PFSK-1 (cell line): ENCODE measurements at regions not wholly inside any gene's neighbourhood (a gene's known extent, or its start where the extent isn't known, plus 50 kb on each side); places are given as distances from the start of the nearest gene placed in this dataset.

Source experiments
- FOXP2 ChIP-seq: optimal IDR thresholded peaks from 2 replicates; pipeline ENCODE3; 2011; ENCODE audit warnings: borderline replicate concordance, control low read depth, inconsistent platforms; ENCODE audit not compliant: insufficient read depth; ENCODE audit errors: extremely low read length, extremely low read depth
- POLR2AphosphoS5 ChIP-seq: IDR thresholded peaks from 2 replicates; pipeline ENCODE4 v1.6.1; 2012; ENCODE audit warnings: low read depth, mild to moderate bottlenecking, control low read depth, low read length, moderate library complexity
- SIN3A ChIP-seq: IDR thresholded peaks from 2 replicates; pipeline ENCODE4 v1.6.1; 2012; ENCODE audit warnings: mild to moderate bottlenecking, low read length, moderate library complexity, borderline replicate concordance; ENCODE audit not compliant: insufficient read depth
- TAF1 ChIP-seq: IDR thresholded peaks from 2 replicates; pipeline ENCODE4 v1.6.1; 2012; ENCODE audit warnings: low read length, control low read depth, borderline replicate concordance; ENCODE audit not compliant: insufficient read depth
- TF ChIP-seq, protein P1 (sequence below), 2 experiments: IDR thresholded peaks; 2 replicates each; pipeline versions ENCODE4 v1.6.1 to v1.8.0; 2011 to 2012; ENCODE audit warnings: low read depth in 2 of 2, low read length in 2 of 2, control low read depth in 1 of 2, inconsistent platforms in 1 of 2, mild to moderate bottlenecking in 1 of 2, moderate library complexity in 1 of 2; ENCODE audit not compliant: insufficient read depth in 1 of 2

DNA sequence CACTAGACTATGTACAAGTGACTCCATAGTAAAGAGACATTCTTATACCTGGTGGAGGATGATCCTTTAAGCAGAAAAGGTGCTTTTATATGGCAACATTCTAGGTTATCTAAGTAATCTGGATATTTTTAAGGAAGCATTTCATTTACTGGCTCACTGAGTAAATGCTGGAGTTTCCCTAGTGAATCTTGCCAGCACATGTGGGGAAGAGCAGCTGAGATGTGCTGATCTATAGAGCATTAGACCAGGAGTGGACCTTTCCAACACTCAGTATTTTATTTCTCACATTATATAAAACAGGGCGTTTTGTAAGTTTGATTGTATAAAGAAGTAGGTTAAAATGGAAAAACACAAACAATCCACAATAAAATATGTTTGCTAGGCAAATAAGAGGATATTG is 478.5 kb downstream of the ATP23 start:
- TF ChIP-seq, protein P1, sequence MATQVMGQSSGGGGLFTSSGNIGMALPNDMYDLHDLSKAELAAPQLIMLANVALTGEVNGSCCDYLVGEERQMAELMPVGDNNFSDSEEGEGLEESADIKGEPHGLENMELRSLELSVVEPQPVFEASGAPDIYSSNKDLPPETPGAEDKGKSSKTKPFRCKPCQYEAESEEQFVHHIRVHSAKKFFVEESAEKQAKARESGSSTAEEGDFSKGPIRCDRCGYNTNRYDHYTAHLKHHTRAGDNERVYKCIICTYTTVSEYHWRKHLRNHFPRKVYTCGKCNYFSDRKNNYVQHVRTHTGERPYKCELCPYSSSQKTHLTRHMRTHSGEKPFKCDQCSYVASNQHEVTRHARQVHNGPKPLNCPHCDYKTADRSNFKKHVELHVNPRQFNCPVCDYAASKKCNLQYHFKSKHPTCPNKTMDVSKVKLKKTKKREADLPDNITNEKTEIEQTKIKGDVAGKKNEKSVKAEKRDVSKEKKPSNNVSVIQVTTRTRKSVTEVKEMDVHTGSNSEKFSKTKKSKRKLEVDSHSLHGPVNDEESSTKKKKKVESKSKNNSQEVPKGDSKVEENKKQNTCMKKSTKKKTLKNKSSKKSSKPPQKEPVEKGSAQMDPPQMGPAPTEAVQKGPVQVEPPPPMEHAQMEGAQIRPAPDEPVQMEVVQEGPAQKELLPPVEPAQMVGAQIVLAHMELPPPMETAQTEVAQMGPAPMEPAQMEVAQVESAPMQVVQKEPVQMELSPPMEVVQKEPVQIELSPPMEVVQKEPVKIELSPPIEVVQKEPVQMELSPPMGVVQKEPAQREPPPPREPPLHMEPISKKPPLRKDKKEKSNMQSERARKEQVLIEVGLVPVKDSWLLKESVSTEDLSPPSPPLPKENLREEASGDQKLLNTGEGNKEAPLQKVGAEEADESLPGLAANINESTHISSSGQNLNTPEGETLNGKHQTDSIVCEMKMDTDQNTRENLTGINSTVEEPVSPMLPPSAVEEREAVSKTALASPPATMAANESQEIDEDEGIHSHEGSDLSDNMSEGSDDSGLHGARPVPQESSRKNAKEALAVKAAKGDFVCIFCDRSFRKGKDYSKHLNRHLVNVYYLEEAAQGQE (IDR thresholded peaks at IDR 0.05; ENCODE audit: insufficient read depth in 1 of 2, low read depth in 2 of 2, low read length in 2 of 2), result no peak
- no peak for TF ChIP-seq TAF1
- no peak for TF ChIP-seq POLR2AphosphoS5
- TF ChIP-seq SIN3A, result no peak
- TF ChIP-seq FOXP2, result no peak

DNA sequence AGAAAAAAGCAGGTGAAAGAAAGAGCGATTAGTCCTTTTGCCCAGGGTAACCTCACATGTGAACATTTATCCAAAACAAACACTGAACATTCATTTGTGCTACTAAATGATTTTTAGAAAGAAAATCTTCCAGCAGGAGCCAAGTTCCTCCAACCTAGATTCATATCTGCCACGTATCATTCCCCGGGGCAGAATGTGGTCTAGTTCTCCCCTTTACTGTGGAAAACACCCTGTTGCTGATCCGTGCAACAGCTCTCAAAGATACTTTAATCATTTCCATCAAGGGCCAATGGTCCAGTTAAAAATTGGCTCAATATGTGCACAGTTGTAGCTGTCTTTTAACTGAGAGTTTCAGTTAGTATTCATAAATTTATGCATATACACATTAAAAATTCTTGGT is 479.1 kb downstream of the ATP23 start:
- TF ChIP-seq POLR2AphosphoS5, result no peak
- TF ChIP-seq TAF1, result no peak
- no peak for TF ChIP-seq SIN3A
- TF ChIP-seq FOXP2, result no peak
- TF ChIP-seq, protein P1 (IDR thresholded peaks at IDR 0.05; ENCODE audit: insufficient read depth in 1 of 2, low read depth in 2 of 2, low read length in 2 of 2), result no peak

DNA sequence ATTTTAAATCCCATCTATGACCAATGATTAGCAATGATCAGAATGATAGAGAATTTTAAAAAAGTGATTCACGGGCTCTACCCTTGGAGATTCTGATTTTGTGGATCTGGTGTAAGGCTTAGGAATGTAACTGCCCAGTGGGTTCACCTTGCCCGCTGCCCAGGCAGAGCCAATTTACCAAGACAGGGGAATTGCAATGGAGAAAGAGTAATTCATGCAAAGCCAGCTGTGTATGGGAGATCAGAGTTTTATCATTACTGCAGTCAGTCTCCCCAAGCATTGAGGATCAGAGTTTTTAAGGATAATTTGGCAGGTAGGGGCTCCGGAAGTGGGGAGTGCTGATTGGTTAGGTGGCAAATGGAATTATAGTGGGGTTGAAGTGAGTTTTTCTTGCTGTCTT is 480.6 kb downstream of the ATP23 start:
- no peak for TF ChIP-seq SIN3A
- TF ChIP-seq, protein P1 (IDR thresholded peaks at IDR 0.05; ENCODE audit: insufficient read depth in 1 of 2, low read depth in 2 of 2, low read length in 2 of 2), result no peak
- no peak for TF ChIP-seq POLR2AphosphoS5

DNA sequence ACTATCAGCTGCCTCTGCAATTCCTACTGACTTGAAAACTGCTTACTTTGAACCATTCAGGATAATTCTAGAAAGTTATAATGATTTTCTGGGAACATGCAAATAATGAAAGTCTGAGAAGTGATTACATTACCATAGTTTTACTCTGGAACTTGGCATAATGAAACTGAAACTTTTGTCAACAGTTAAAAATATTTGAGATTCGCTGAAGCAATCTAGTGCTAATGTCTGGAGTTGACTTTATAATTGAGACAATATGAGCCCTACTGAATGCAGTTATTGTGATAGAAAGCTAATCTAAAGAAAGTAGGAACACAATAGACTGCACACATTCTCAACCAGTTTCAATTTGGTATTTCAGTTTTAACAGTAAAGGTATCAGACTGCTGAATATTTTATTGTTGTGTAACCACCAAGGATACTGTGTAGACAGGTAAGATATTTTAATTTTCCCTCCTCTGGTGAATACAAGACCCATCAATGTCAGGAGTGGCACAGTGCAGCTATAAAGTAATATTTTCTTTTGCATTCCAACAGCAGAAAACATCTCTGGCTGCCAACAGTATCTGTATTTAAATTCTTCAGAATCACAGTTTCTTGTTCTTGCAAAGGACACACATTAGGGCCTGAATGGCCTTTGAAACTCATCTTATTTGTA is 483.5 kb downstream of the ATP23 start:
- no peak for TF ChIP-seq SIN3A
- no peak for TF ChIP-seq FOXP2
- TF ChIP-seq POLR2AphosphoS5, result no peak
- TF ChIP-seq TAF1, result no peak
- TF ChIP-seq, protein P1 (IDR thresholded peaks at IDR 0.05; ENCODE audit: insufficient read depth in 1 of 2, low read depth in 2 of 2, low read length in 2 of 2), result no peak
